Fibroblast of lung (primary cell): ENCODE measurements at regions not wholly inside any gene's neighbourhood (a gene's known extent, or its start where the extent isn't known, plus 50 kb on each side); places are given as distances from the start of the nearest gene placed in this dataset.

Source experiments
- EZH2 ChIP-seq: IDR thresholded peaks from 2 replicates; pipeline ENCODE4 v1.5.1; 2012; ENCODE audit warnings: low read length, control low read depth, mild to moderate bottlenecking; ENCODE audit errors: missing control alignments
- TF ChIP-seq, protein P1 (sequence below), 2 donors: IDR thresholded peaks in 1 of 2; conservative IDR thresholded peaks in 1 of 2; 1 replicate in 1 of 2; 2 replicates in 1 of 2; pipeline ENCODE4 v1.5.1; 2011 to 2012; ENCODE audit warnings: low read length in 2 of 2, control low read depth in 1 of 2, inconsistent platforms in 1 of 2, low read depth in 1 of 2, mild to moderate bottlenecking in 1 of 2

DNA sequence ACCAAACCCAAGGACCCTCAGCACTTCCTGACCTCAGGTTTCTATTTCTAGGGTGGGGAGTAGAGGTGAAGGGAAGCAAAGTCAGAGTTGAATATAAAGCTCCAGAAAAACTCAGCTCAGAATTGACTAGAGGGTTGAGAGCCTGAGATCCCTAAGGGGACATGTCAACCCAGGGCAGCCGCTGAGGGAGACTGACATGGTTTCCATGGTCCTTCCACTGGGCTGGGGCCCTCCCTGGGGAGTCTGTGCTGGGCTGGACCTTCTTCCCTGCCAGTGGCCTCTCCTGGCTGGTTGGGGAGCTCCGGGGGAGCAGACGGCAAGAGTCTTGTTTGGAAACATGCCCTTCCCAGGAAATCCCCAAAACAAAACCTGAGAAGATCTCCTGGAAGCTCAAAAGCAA, 121.3 kb downstream of the METRNL start:
- TF ChIP-seq, protein P1, sequence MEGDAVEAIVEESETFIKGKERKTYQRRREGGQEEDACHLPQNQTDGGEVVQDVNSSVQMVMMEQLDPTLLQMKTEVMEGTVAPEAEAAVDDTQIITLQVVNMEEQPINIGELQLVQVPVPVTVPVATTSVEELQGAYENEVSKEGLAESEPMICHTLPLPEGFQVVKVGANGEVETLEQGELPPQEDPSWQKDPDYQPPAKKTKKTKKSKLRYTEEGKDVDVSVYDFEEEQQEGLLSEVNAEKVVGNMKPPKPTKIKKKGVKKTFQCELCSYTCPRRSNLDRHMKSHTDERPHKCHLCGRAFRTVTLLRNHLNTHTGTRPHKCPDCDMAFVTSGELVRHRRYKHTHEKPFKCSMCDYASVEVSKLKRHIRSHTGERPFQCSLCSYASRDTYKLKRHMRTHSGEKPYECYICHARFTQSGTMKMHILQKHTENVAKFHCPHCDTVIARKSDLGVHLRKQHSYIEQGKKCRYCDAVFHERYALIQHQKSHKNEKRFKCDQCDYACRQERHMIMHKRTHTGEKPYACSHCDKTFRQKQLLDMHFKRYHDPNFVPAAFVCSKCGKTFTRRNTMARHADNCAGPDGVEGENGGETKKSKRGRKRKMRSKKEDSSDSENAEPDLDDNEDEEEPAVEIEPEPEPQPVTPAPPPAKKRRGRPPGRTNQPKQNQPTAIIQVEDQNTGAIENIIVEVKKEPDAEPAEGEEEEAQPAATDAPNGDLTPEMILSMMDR (conservative IDR thresholded peaks at IDR 0.05 in 1 of 2, IDR thresholded peaks at IDR 0.05 in 1 of 2; ENCODE audit: low read depth in 1 of 2, low read length in 2 of 2), result no peak
- TF ChIP-seq EZH2, result no peak
